Mucosa of stomach (tissue), 1 donor: ENCODE measurements at regions not wholly inside any gene's neighbourhood (a gene's known extent, or its start where the extent isn't known, plus 50 kb on each side); places are given as distances from the start of the nearest gene placed in this dataset.
"Not testable (repeated sequence)": the region's sequence is repeated elsewhere in the genome, so short reads cannot be mapped to it uniquely, and the experiment has no call there.

ENCODE experiments used
- H3K27me3 ChIP-seq: one replicate; pipeline ENCODE4 v1.7.0; 2013; ENCODE audit warnings: mild to moderate bottlenecking, low read length; ENCODE audit not compliant: control insufficient read depth, insufficient read depth
- H3K36me3 ChIP-seq: one replicate; pipeline ENCODE4 v1.7.0; 2013; ENCODE audit warnings: low read length; ENCODE audit not compliant: control insufficient read depth, insufficient read depth
- H3K4me1 ChIP-seq: one replicate; pipeline ENCODE4 v1.7.0; 2013; ENCODE audit warnings: mild to moderate bottlenecking, low read length; ENCODE audit not compliant: control insufficient read depth, insufficient read depth
- H3K4me3 ChIP-seq: one replicate; pipeline ENCODE4 v1.7.0; 2013; ENCODE audit warnings: low read length
- H3K9ac ChIP-seq: one replicate; pipeline ENCODE4 v1.7.0; 2013; ENCODE audit warnings: mild to moderate bottlenecking, low read length, moderate library complexity
- H3K9me3 ChIP-seq: one replicate; pipeline ENCODE4 v1.7.0; 2013; ENCODE audit warnings: mild to moderate bottlenecking, low read length, moderate library complexity; ENCODE audit not compliant: control insufficient read depth
- donor health status: Pancreatic carcinoma.

GRCh38 chr5:1596462-1597092 lies 72.8 kb upstream of the LPCAT1 start:
- not testable (repeated sequence) for H3K4me1 ChIP-seq, H3K9ac ChIP-seq, H3K36me3 ChIP-seq, H3K9me3 ChIP-seq, H3K27me3 ChIP-seq, H3K4me3 ChIP-seq

GRCh38 chr5:1594357-1595106 lies 70.8 kb upstream of the LPCAT1 start:
- peak overlapping the region; percentile 50 for H3K9ac ChIP-seq
- no peaks in the 10 kb centered on the region for H3K4me1 ChIP-seq
- H3K27me3 ChIP-seq, result no peaks in the 10 kb centered on the region
- H3K36me3 ChIP-seq, result no peaks in the 10 kb centered on the region
- H3K9me3 ChIP-seq, result no peaks in the 10 kb centered on the region
- H3K4me3 ChIP-seq, result no peak overlapping the region

- Histone ChIP-seq H3K4me3 (no peak overlapping the region), H3K9ac (peak overlapping the region; percentile 34), H3K36me3 (no peaks in the 10 kb centered on the region), H3K9me3 (no peaks in the 10 kb centered on the region), H3K27me3 (no peaks in the 10 kb centered on the region), H3K4me1 (no peaks in the 10 kb centered on the region)
These were observed 70.2 kb upstream of the LPCAT1 start for GRCh38 chr5:1593903-1594356.

- H3K4me3 ChIP-seq, H3K36me3 ChIP-seq, H3K27me3 ChIP-seq, H3K9ac ChIP-seq, H3K4me1 ChIP-seq, H3K9me3 ChIP-seq: not testable (repeated sequence)
These were observed 64.4 kb upstream of the LPCAT1 start for GRCh38 chr5:1588071-1588694.

GRCh38 chr5:1583081-1583875 lies 59.5 kb upstream of the LPCAT1 start:
- not testable (repeated sequence) for H3K36me3 ChIP-seq

GRCh38 chr5:1579389-1579788 lies 55.6 kb upstream of the LPCAT1 start:
- not testable (repeated sequence) for H3K4me3 ChIP-seq, H3K4me1 ChIP-seq, H3K36me3 ChIP-seq, H3K9me3 ChIP-seq, H3K9ac ChIP-seq, H3K27me3 ChIP-seq

More at GRCh38 chr5:1583081-1583875, 59.5 kb upstream of the LPCAT1 start:
- H3K9me3 ChIP-seq, H3K4me1 ChIP-seq, H3K4me3 ChIP-seq, H3K27me3 ChIP-seq: not testable (repeated sequence)
- peak overlapping the region; percentile 58 for H3K9ac ChIP-seq

GRCh38 chr5:1576851-1577250 lies 53.1 kb upstream of the LPCAT1 start:
- H3K27me3 ChIP-seq, H3K9me3 ChIP-seq, H3K9ac ChIP-seq, H3K4me3 ChIP-seq, H3K36me3 ChIP-seq, H3K4me1 ChIP-seq: not testable (repeated sequence)

- H3K27me3 ChIP-seq, H3K4me1 ChIP-seq, H3K36me3 ChIP-seq, H3K4me3 ChIP-seq, H3K9me3 ChIP-seq, H3K9ac ChIP-seq: not testable (repeated sequence)
These were observed 52.4 kb upstream of the LPCAT1 start for GRCh38 chr5:1575991-1576714.

GRCh38 chr5:1575491-1575890 lies 51.7 kb upstream of the LPCAT1 start:
- H3K36me3 ChIP-seq, H3K4me1 ChIP-seq: not testable (repeated sequence)

GRCh38 chr5:1574023-1574318 lies 50.2 kb upstream of the LPCAT1 start:
- H3K9me3 ChIP-seq, H3K4me1 ChIP-seq, H3K9ac ChIP-seq, H3K4me3 ChIP-seq, H3K36me3 ChIP-seq, H3K27me3 ChIP-seq: not testable (repeated sequence)

More at GRCh38 chr5:1575491-1575890, 51.7 kb upstream of the LPCAT1 start:
- H3K9me3 ChIP-seq, H3K27me3 ChIP-seq, H3K4me3 ChIP-seq, H3K9ac ChIP-seq: not testable (repeated sequence)

GRCh38 chr5:1573217-1574022 lies 49.7 kb upstream of the LPCAT1 start:
- not testable (repeated sequence) for H3K36me3 ChIP-seq

More at GRCh38 chr5:1573217-1574022, 49.7 kb upstream of the LPCAT1 start:
- H3K4me3 ChIP-seq, H3K27me3 ChIP-seq, H3K9me3 ChIP-seq, H3K4me1 ChIP-seq, H3K9ac ChIP-seq: not testable (repeated sequence)
